Cardiac muscle cell (in vitro differentiated cells and primary cell): ENCODE measurements at regions not wholly inside any gene's neighbourhood (a gene's known extent, or its start where the extent isn't known, plus 50 kb on each side); places are given as distances from the start of the nearest gene placed in this dataset.

ENCODE experiments used
- DNase-seq, 2 donors: peaks; one replicate each; pipeline versions ENCODE4 v3.0.0 to v3.0.0-alpha.2; 2010 to 2017; ENCODE audit warnings: low read depth in 1 of 2, low spot score in 1 of 2
- H3K27ac ChIP-seq: fragments of 200-600 bp; sonication (generic); 2 replicates; pipeline ENCODE4 v1.5.1; 2016
- H3K27me3 ChIP-seq: fragments of 200-600 bp; sonication (generic); 2 replicates; pipeline ENCODE4 v1.6.0; 2016; ENCODE audit warnings: control low read depth
- H3K36me3 ChIP-seq: fragments of 200-600 bp; sonication (generic); 2 replicates; pipeline ENCODE4 v1.5.1; 2016; ENCODE audit warnings: control low read depth
- H3K4me1 ChIP-seq: fragments of 200-600 bp; sonication (generic); 2 replicates; pipeline ENCODE4 v1.8.1; 2017; ENCODE audit warnings: low read depth, mild to moderate bottlenecking, mixed run types
- H3K4me3 ChIP-seq: fragments of 200-600 bp; sonication (generic); 2 replicates; pipeline ENCODE4 v1.5.1; 2016; ENCODE audit warnings: mild to moderate bottlenecking
- H3K9me3 ChIP-seq: fragments of 200-600 bp; sonication (generic); 2 replicates; pipeline ENCODE4 v1.5.1; 2017; ENCODE audit warnings: low read depth, mild to moderate bottlenecking, control low read depth
- TF ChIP-seq, protein P1 (sequence below): IDR thresholded peaks from 2 replicates; pipeline ENCODE4 v1.5.1; 2012; ENCODE audit warnings: low read depth, mild to moderate bottlenecking, low read length

DNA sequence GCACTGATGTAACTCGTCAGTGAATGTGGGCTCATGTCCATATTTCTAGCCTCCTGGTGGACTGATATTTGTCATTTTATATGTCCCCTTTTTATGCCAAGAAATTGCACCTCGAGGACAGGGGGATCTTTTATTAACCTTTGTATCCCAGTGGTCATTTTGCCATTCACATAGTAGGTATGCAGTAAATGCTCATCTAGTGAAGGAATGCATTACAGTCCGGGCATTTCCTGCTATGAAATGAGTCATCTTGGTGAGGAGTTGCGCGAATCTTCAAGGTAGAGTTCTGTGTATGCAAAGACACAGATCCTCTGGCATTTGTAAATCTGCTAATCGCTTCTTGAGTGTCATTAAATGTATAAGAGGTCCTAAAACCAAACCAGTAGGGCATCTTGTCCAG is 755.5 kb upstream of the ADAMTS16 start:
- DNase-seq: no peak
- TF ChIP-seq, protein P1, sequence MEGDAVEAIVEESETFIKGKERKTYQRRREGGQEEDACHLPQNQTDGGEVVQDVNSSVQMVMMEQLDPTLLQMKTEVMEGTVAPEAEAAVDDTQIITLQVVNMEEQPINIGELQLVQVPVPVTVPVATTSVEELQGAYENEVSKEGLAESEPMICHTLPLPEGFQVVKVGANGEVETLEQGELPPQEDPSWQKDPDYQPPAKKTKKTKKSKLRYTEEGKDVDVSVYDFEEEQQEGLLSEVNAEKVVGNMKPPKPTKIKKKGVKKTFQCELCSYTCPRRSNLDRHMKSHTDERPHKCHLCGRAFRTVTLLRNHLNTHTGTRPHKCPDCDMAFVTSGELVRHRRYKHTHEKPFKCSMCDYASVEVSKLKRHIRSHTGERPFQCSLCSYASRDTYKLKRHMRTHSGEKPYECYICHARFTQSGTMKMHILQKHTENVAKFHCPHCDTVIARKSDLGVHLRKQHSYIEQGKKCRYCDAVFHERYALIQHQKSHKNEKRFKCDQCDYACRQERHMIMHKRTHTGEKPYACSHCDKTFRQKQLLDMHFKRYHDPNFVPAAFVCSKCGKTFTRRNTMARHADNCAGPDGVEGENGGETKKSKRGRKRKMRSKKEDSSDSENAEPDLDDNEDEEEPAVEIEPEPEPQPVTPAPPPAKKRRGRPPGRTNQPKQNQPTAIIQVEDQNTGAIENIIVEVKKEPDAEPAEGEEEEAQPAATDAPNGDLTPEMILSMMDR: no peak
- no peaks in the 10 kb centered on the region for H3K4me1 ChIP-seq

DNA sequence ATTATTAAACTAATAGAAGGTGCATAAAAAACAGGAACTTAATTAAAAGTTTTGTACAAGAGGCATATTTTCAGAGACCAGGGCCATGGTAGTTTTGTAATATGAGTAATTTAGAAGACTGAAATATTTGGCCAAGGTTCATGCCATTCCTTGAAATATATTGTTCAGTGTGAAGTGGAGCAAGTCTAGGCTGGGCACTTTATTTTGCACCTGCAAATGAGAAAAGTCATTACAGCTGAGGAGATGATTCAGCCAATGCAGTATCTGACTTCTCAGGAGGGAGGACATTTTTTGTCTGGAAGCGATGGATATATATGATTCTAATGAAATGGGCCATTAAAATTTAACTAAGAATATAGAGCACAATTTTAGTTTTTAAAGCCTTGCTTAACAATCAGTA is 754.0 kb upstream of the ADAMTS16 start:
- no peak for DNase-seq
- Histone ChIP-seq H3K4me1 (no peaks in the 10 kb centered on the region), H3K27me3 (no peaks in the 10 kb centered on the region), H3K27ac (no peak overlapping the region), H3K36me3 (no peaks in the 10 kb centered on the region), H3K9me3 (no peaks in the 10 kb centered on the region), H3K4me3 (no peak overlapping the region)
- TF ChIP-seq, protein P1: no peak

More for the DNA sequence above, 755.5 kb upstream of the ADAMTS16 start:
- H3K36me3 ChIP-seq: no peaks in the 10 kb centered on the region
- H3K4me3 ChIP-seq: no peak overlapping the region
- no peaks in the 10 kb centered on the region for H3K27me3 ChIP-seq
- H3K27ac ChIP-seq: no peak overlapping the region
- no peaks in the 10 kb centered on the region for H3K9me3 ChIP-seq

DNA sequence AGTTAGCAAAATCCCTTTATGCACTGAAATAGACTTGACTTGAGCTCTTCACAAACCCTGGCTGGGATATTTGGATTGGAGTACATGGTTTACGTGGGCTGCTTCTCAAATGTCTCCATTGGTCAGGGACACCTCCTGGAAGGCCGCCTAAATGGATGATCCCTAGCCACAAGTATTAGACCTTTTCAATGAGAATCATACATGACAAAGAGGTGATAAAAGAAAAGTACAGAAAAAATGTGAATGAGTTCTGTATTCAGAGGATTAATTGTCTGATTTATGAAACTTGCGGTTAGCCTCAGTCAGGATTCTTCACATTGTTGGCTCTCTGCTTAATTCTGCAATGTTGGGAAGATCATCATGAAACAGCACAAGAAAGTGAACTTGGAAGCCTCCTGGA is 752.8 kb upstream of the ADAMTS16 start:
- Histone ChIP-seq H3K4me1 (no peaks in the 10 kb centered on the region), H3K27ac (no peak overlapping the region), H3K9me3 (no peaks in the 10 kb centered on the region), H3K27me3 (no peaks in the 10 kb centered on the region), H3K36me3 (no peaks in the 10 kb centered on the region), H3K4me3 (no peak overlapping the region)
- TF ChIP-seq, protein P1: no peak
- DNase-seq: peak in 1 of 2 donors; percentile 5

DNA sequence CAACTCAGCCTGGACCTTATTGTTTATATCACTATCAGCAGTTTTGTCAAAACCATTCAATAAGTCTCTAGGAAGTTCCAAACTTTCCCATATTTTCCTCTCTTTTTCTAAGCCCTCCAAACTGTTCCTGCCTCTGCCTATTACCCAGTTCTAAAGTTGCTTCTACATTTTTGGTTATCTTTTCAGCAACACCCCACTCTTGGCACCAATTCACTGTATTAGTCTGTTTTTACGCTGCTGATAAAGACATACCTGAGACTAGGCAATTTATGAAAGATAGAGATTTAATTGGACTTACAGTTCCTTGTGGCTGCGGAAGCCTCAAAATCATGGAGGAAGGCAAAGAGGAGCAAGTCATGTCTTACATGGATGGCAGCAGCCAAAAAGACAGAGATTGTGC is 744.4 kb upstream of the ADAMTS16 start:
- DNase-seq: no peak
- Histone ChIP-seq H3K4me1 (no peaks in the 10 kb centered on the region), H3K27ac (no peak overlapping the region), H3K27me3 (no peaks in the 10 kb centered on the region), H3K36me3 (no peaks in the 10 kb centered on the region), H3K9me3 (no peaks in the 10 kb centered on the region), H3K4me3 (no peak overlapping the region)
- TF ChIP-seq, protein P1: no peak

DNA sequence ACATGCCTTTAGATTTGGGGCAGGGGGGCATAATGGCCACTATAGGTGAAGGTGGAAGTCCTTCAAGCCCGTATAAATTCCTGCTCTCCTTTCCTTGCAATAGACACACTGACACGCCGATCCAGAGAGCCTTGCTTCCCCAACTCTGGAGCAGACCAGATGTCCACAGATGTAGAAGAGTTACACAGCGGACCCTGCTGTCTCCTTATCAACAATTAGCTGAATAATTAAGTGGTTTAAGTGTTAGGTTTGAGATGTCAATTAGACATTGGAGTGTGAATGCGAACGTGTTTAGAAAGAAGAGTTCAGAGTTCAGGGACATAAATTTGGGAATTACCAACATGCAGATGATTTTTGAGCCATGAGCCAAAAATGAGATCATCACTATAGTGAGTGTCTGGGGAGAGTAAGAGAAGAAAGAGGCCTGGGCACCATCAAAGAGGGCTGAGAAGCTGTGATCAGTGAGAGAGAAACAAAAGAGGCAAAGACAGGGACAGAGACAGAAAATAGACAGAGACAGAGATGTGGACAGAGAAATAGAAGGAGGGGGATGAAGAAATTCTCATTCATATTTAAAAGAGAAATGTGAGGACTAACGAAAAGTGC is 734.4 kb upstream of the ADAMTS16 start:
- DNase-seq: no peak
- Histone ChIP-seq H3K36me3 (no peaks in the 10 kb centered on the region), H3K4me1 (no peaks in the 10 kb centered on the region), H3K27me3 (no peaks in the 10 kb centered on the region), H3K27ac (no peak overlapping the region), H3K9me3 (no peaks in the 10 kb centered on the region), H3K4me3 (no peak overlapping the region)
- TF ChIP-seq, protein P1: no peak

DNA sequence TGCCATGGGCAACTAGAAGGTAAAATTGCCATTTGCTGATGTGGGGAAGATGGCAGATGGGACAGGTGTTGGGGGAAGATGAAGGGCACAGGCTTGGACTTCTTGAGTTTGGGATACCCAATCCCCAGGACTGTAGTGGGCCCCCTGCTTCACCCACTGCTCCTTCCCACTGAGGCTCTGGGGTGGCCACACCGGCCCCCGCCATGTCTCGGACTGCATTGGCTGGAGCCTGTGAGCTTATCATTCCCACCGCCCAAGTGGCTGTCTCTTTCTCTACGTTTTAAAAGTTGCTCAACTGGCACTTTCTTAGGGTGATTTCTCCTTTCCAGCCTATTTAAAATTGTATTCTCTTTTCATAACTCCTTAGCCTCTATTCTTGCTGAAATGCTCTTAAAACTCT is 730.0 kb upstream of the ADAMTS16 start:
- Histone ChIP-seq H3K27me3 (no peaks in the 10 kb centered on the region), H3K9me3 (no peaks in the 10 kb centered on the region), H3K4me3 (no peak overlapping the region), H3K27ac (no peak overlapping the region), H3K36me3 (no peaks in the 10 kb centered on the region), H3K4me1 (no peaks in the 10 kb centered on the region)
- DNase-seq: no peak
- TF ChIP-seq, protein P1: no peak
